GM12891 (cell line): ENCODE measurements at regions not wholly inside any gene's neighbourhood (a gene's known extent, or its start where the extent isn't known, plus 50 kb on each side); places are given as distances from the start of the nearest gene placed in this dataset.
"Not testable (repeated sequence)": the region's sequence is repeated elsewhere in the genome, so short reads cannot be mapped to it uniquely, and the experiment has no call there.

Source experiments
- DNase-seq: peaks from one replicate; pipeline ENCODE4 v3.0.0; 2011; ENCODE audit warnings: low spot score; ENCODE audit not compliant: insufficient read length
- FAIRE-seq: peaks from 2 replicates; lab custom pipeline; 2011; peaks lifted over from hg19 to GRCh38; lab: Jason Lieb, UNC
- PAX5 ChIP-seq: IDR thresholded peaks from 2 replicates; pipeline ENCODE4 v1.6.1; 2011; ENCODE audit warnings: low read length, moderate library complexity, mild to moderate bottlenecking; ENCODE audit not compliant: insufficient read depth, severe bottlenecking
- POLR2A ChIP-seq: IDR thresholded peaks from 2 replicates; pipeline ENCODE4 v1.6.1; 2011; ENCODE audit warnings: low read depth, low read length, control low read depth
- POLR2AphosphoS5 ChIP-seq: IDR thresholded peaks from 2 replicates; pipeline ENCODE4 v1.6.1; 2011; ENCODE audit warnings: low read depth, low read length, control low read depth
- POU2F2 ChIP-seq: IDR thresholded peaks from 2 replicates; pipeline ENCODE4 v1.6.1; 2011; ENCODE audit warnings: low read depth, mild to moderate bottlenecking, control low read depth, low read length, moderate library complexity
- SPI1 ChIP-seq: IDR thresholded peaks from 2 replicates; pipeline ENCODE4 v1.6.1; 2011; ENCODE audit warnings: low read depth, low read length, control low read depth
- TAF1 ChIP-seq: IDR thresholded peaks from 2 replicates; pipeline ENCODE4 v1.6.1; 2011; ENCODE audit warnings: low read depth, low read length, control low read depth

GRCh38 chr2:195533771-195534642, 123.0 kb upstream of the SLC39A10 start:
- no peak for DNase-seq
- FAIRE-seq, result peak; percentile 72
- TF ChIP-seq PAX5 (no peak), SPI1 (no peak), POU2F2 (no peak), TAF1 (no peak), POLR2A (no peak), POLR2AphosphoS5 (no peak)

DNA sequence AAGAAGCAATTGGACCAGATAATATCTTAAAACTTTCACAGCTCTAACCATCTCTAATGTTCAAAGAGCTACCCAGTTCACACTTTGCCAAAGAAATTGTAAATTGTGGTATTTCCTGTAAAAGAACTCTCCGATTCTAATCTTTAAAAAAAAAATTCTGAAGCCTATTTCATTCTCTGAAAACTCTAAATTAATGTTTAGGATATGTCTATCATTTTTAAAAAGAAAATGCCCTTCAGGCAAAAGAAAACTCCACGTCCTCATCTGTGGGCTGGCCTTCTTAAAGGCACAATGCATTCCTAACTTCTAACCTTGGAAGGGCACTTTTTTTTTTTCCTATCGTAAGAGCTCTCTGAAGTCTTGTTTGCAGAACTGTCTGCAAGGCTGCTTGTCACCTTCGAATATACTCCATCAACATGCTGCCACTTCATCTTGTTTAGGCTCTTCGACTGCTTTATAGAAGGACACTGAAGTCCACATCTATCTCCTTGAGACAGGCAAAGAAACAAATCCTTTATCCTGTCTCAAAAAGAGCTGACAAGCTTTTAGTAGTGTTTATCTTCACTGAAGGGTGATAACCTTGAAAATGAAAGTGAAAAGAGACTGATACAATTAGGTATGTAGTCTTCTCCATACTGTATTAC, 124.3 kb upstream of the SLC39A10 start:
- FAIRE-seq, result no peak
- TF ChIP-seq POU2F2 (no peak), POLR2AphosphoS5 (no peak), PAX5 (no peak), TAF1 (no peak), POLR2A (no peak), SPI1 (no peak)
- no peak for DNase-seq

DNA sequence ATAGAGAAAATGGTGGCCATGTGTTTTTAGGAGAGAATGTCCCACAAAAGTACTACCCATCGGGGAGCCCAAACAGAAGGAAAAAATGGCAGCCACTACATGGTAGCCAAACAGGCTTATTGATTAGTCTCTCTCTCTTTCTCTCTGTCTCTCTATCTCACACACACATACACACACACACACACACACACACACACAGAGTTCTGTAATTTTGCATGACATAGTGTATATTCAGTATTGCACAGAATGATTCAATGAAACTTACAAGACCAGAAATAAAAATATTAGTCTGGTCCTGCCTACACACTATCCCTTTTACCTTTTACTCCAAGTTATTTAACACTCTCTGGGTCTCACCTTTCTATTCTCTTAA, 124.8 kb upstream of the SLC39A10 start:
- DNase-seq (no peak), FAIRE-seq (no peak)
- TF ChIP-seq POLR2AphosphoS5 (no peak), PAX5 (no peak), TAF1 (no peak), POU2F2 (no peak), SPI1 (no peak), POLR2A (no peak)

DNA sequence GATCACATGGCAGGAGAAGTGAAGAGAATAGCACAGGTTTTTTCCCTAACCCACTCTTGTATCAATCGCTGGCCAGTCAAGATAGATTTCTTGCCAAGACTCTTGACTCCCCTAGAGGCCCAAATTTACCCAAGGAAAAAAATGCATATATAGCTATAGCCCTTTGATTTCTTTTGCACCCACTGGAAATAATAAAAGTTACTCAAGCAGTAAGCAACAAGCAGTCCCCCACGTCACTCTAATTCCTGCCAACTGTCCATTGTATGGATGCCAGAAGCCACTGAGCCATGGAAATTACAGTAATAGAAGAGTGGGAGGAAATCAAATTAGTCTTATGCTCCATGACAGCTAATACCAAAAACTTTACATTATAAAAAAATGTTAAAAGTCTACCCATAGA, 125.3 kb upstream of the SLC39A10 start:
- DNase-seq (no peak), FAIRE-seq (no peak)
- no peak for TF ChIP-seq POLR2AphosphoS5
- TF ChIP-seq POLR2A, result no peak
- TF ChIP-seq TAF1, result no peak
- no peak for TF ChIP-seq PAX5
- no peak for TF ChIP-seq SPI1
- no peak for TF ChIP-seq POU2F2

DNA sequence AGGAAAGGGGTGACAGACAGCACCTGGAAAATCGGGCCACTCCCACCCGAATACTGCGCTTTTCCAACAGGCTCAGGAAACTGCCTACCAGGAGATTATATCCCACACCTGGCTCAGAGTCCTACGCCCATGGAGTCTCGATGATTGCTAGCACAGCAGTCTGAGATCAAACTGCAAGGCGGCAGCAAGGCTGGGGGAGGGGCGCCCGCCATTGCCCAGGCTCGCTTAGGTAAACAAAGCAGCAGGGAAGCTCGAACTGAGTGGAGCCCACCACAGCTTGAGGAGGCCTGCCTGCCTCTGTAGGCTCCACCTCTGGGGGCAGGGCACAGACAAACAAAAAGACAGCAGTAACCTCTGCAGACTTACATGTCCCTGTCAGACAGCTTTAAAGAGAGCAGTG, 133.8 kb upstream of the SLC39A10 start:
- DNase-seq, FAIRE-seq: not testable (repeated sequence)

- no peak for DNase-seq
- no peak for TF ChIP-seq POU2F2
- no peak for TF ChIP-seq POLR2AphosphoS5
- TF ChIP-seq TAF1, result no peak
- no peak for TF ChIP-seq PAX5
- no peak for TF ChIP-seq SPI1
- TF ChIP-seq POLR2A, result no peak
- FAIRE-seq, result no peak
Measured at GRCh38 chr2:195521589-195521988, 135.4 kb upstream of the SLC39A10 start.

DNA sequence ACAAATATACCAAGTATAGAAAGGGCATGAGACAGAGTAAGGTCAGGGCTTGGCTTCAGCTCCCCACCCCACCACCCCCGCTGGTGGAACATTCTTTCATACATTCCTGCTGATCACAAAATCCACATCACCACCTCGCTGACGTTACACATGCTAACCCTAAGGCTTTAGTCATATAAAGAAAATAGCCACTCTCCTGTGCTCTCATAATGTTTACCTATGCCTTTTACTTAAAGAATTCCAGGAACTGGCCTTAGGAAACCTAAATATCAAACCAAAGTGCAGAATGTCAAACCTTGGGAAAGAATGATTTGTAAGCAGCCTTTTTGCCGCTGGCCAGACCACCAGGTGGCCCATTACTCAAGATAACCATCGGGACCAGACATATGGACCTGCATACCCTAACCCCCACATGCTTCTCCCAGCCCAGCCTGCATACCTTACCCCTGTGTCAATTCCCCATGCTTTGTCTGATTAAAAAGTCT, 136.3 kb upstream of the SLC39A10 start:
- TF ChIP-seq TAF1 (no peak), PAX5 (no peak), POU2F2 (no peak), POLR2A (no peak), SPI1 (no peak), POLR2AphosphoS5 (no peak)
- no peak for FAIRE-seq
- DNase-seq, result no peak

DNA sequence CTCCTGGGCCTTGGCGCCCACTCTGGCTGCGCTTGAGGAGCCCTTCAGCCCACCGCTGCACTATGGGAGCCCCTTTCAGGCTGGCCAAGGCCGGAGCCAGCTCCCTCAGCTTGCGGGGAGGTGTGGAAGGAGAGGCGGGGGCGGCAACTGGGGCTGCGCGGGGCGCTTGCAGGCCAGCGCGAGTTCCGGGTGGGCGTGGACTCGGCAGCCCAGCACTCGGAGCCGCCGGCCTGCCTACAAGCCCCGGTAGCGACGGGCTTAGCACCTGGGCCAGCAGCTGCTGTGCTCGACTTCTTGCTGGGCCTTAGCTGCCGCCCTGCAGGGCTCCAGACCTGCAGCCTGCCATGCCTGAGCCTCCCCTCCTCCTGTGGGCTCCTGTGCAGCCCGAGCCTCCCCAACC, 141.5 kb upstream of the SLC39A10 start:
- DNase-seq (no peak), FAIRE-seq (no peak)
- no peak for TF ChIP-seq TAF1
- TF ChIP-seq POLR2AphosphoS5, result no peak
- TF ChIP-seq POLR2A, result no peak
- no peak for TF ChIP-seq SPI1
- no peak for TF ChIP-seq PAX5
- TF ChIP-seq POU2F2, result no peak

DNA sequence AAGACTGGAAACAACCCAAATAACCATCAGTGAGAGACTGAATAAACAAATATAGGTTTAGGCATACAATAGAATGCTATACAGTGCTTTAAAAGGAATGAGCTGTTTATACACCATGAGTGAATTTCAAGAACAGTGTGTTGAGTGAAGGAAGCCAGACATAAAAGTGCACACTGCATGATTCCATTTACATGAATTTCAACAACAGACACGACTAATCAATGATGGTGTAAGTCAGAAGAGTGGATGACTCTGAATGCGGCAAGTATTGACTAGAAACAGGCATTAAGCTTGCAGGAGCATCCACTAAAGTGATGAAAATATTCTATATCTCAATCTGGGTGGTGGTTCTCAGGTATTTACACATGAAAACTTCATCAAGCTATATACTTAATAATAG, 142.7 kb upstream of the SLC39A10 start:
- FAIRE-seq (no peak), DNase-seq (no peak)
- no peak for TF ChIP-seq TAF1
- no peak for TF ChIP-seq SPI1
- TF ChIP-seq POLR2AphosphoS5, result no peak
- no peak for TF ChIP-seq POU2F2
- no peak for TF ChIP-seq PAX5
- no peak for TF ChIP-seq POLR2A

DNA sequence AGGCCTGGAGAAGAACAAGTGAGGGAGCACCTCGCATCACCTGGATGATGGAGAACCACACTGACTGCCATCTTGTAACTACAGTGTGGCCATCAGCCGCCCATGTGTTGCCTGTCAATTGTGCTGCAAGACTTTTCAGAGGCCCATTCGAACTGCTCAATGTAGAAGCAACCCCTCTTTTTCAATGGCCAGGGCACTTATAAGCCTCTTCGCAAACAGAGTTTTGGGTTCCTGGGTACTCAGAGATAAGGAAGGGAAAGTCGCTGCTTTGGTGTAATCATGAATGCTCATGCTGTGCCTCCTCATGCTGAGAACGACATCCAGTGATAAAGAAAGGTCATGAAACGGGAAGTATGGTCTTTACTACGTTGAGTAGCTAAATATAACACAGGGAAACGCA, 143.9 kb upstream of the SLC39A10 start:
- DNase-seq (no peak), FAIRE-seq (no peak)
- TF ChIP-seq POLR2A (no peak), POLR2AphosphoS5 (no peak), PAX5 (no peak), TAF1 (no peak), SPI1 (no peak), POU2F2 (no peak)
